HCT116 (cell line): ENCODE measurements at regions not wholly inside any gene's neighbourhood (a gene's known extent, or its start where the extent isn't known, plus 50 kb on each side); places are given as distances from the start of the nearest gene placed in this dataset.

Source experiments
- ATAC-seq: fragments of 200-7000 bp; cut with Tn5 transposase; 2 replicates; pipeline ENCODE4 v1.9.1; 2020; ENCODE audit warnings: mild to moderate bottlenecking, moderate library complexity
- BruUV-seq: library from RNA; stranded (reverse); fragments of 400-500 nt; replicated peaks from 2 replicates; lab custom pipeline; 2021; lab: Mats Ljungman, UMichigan
- CTCF ChIA-PET: fragments of 300-600 bp; sonication (Branson Sonifier 250); formaldehyde crosslinking; loops from one replicate; lab custom pipeline; 2021; ENCODE audit warnings: antibody characterized with exemption; lab: Charles Lee
- POLR2A ChIA-PET: fragments of 300-600, 350-600 bp; sonication (Branson Sonifier 250); formaldehyde crosslinking; loops from one replicate; lab custom pipeline; 2021; ENCODE audit warnings: antibody characterized with exemption; lab: Charles Lee
- RAD21 ChIA-PET, 2 experiments: fragments of 300-600 bp; sonication (Branson Sonifier 250); formaldehyde crosslinking; loops; one replicate each; lab custom pipeline; 2023; ENCODE audit warnings: low total read pairs in 2 of 2; ENCODE audit not compliant: uncharacterized antibody in 2 of 2, unreplicated experiment in 2 of 2, low non-redundant PET in 1 of 2; lab: Charles Lee
- DNase-seq: peaks from one replicate; pipeline ENCODE4 v3.0.0-alpha.2; 2010; ENCODE audit warnings: low read depth, low spot score
- H2AFZ ChIP-seq: fragments of 200-600 bp; shearing (Covaris generic), sonication (generic); 2 replicates; pipeline ENCODE4 v1.6.1; 2017; ENCODE audit warnings: low read depth, mixed run types, mixed read lengths, antibody characterized with exemption, low read length; ENCODE audit not compliant: poor library complexity, severe bottlenecking
- H3K27ac ChIP-seq: 2 replicates; pipeline ENCODE4 v1.5.1; 2012; ENCODE audit warnings: low read depth, low read length
- H3K27me3 ChIP-seq: fragments of 200-600 bp; sonication (generic); 2 replicates; pipeline ENCODE4 v1.6.1; 2016; ENCODE audit warnings: mixed run types, low read length, mixed read lengths; ENCODE audit not compliant: insufficient read depth
- H3K36me3 ChIP-seq, 2 experiments: fragments of 200-500 bp in 1 of 2; fragments of 200-600 bp in 1 of 2; sonication (Bioruptor generic) in 1 of 2; sonication (generic) in 1 of 2; 2 replicates each; pipeline versions ENCODE4 v1.5.1 to v1.6.1; 2014 to 2016; ENCODE audit warnings: low read length in 2 of 2, inconsistent platforms in 1 of 2, mixed read lengths in 1 of 2, mixed run types in 1 of 2; ENCODE audit not compliant: insufficient read depth in 2 of 2, control insufficient read depth in 1 of 2
- H3K4me1 ChIP-seq, 2 experiments: fragments of 200-600 bp in 1 of 2; sonication (generic) in 1 of 2; 2 replicates each; pipeline versions ENCODE4 v1.5.1 to v1.6.1; 2012 to 2017; ENCODE audit warnings: low read length in 2 of 2, inconsistent platforms in 1 of 2, mild to moderate bottlenecking in 1 of 2, mixed read lengths in 1 of 2, mixed run types in 1 of 2, moderate library complexity in 1 of 2; ENCODE audit not compliant: insufficient read depth in 2 of 2, control insufficient read depth in 1 of 2
- H3K4me2 ChIP-seq: fragments of 200-600 bp; sonication (generic); 2 replicates; pipeline ENCODE4 v1.6.1; 2017; ENCODE audit warnings: mixed run types, low read length, mixed read lengths
- H3K4me3 ChIP-seq, 2 experiments: fragments of 200-600 bp in 1 of 2; sonication (generic) in 1 of 2; replicated peaks in 1 of 2; 2 replicates each; pipeline ENCODE4 v1.5.1; 2011 to 2016; ENCODE audit warnings: low read length in 2 of 2, control low read depth in 1 of 2, low read depth in 1 of 2, mild to moderate bottlenecking in 1 of 2, mixed read lengths in 1 of 2, mixed run types in 1 of 2
- H3K79me2 ChIP-seq: fragments of 200-600 bp; sonication (generic); 2 replicates; pipeline ENCODE4 v1.6.1; 2017; ENCODE audit warnings: mild to moderate bottlenecking, mixed run types, low read length, moderate library complexity, mixed read lengths; ENCODE audit not compliant: insufficient read depth
- H3K9ac ChIP-seq: fragments of 200-600 bp; sonication (generic); 2 replicates; pipeline ENCODE4 v1.6.1; 2016; ENCODE audit warnings: low read length, mixed read lengths
- H3K9me2 ChIP-seq: fragments of 200-600 bp; sonication (generic), shearing (Covaris generic); 2 replicates; pipeline ENCODE4 v1.6.1; 2017; ENCODE audit warnings: mixed run types, mild to moderate bottlenecking, moderate library complexity; ENCODE audit not compliant: insufficient read depth
- H3K9me3 ChIP-seq, 2 experiments: fragments of 200-500 bp in 1 of 2; fragments of 200-600 bp in 1 of 2; sonication (Bioruptor generic) in 1 of 2; sonication (generic) in 1 of 2; 2 replicates each; pipeline ENCODE4 v1.6.1; 2014 to 2017; ENCODE audit warnings: low read length in 2 of 2, mixed read lengths in 2 of 2, inconsistent platforms in 1 of 2, low read depth in 1 of 2, mild to moderate bottlenecking in 1 of 2, mixed run types in 1 of 2, moderate library complexity in 1 of 2; ENCODE audit not compliant: control insufficient read depth in 1 of 2, insufficient read depth in 1 of 2
- H4K20me1 ChIP-seq: fragments of 200-600 bp; sonication (generic), shearing (Covaris generic); 2 replicates; pipeline ENCODE4 v1.6.1; 2017; ENCODE audit warnings: mixed run types, mild to moderate bottlenecking, moderate library complexity; ENCODE audit not compliant: insufficient read depth
- CEBPB ChIP-seq: IDR thresholded peaks from 2 replicates; pipeline ENCODE4 v1.6.1; 2012; ENCODE audit warnings: low read depth
- EGR1 ChIP-seq: IDR thresholded peaks from 2 replicates; pipeline ENCODE4 v1.6.1; 2012; ENCODE audit warnings: low read depth
- POLR2A ChIP-seq: IDR thresholded peaks from 2 replicates; pipeline ENCODE4 v1.7.0; 2011; ENCODE audit warnings: borderline replicate concordance; ENCODE audit not compliant: insufficient read depth, insufficient read length; ENCODE audit errors: extremely low read depth
- RAD21 ChIP-seq: IDR thresholded peaks from 2 replicates; pipeline ENCODE4 v1.6.1; 2012; ENCODE audit warnings: low read depth, mild to moderate bottlenecking
- REST ChIP-seq: IDR thresholded peaks from 2 replicates; pipeline ENCODE4 v1.6.1; 2012; ENCODE audit warnings: low read depth
- ZFX ChIP-seq: fragments of 450-650 bp; IDR thresholded peaks from 2 replicates; pipeline ENCODE4 v1.6.1; 2017
- ZNF274 ChIP-seq: fragments of 200-500 bp; sonication (Bioruptor generic); IDR thresholded peaks from 2 replicates; pipeline ENCODE4 v1.6.1; 2014; ENCODE audit warnings: mild to moderate bottlenecking, low read depth, low read length, inconsistent platforms
- intact Hi-C: fragments of 100-400 bp; cut with micrococcal nuclease; formaldehyde crosslinking; loops from 2 replicates; pipeline ENCODE4 v1.10.0; 2022

GRCh38 chr1:239831577-239832355 is 259.9 kb upstream of the FMN2 start:
- H3K4me1 ChIP-seq: no peaks in the 10 kb centered on the region
- H3K27me3 ChIP-seq: no peaks in the 10 kb centered on the region
- no peak overlapping the region for H2AFZ ChIP-seq
- H3K36me3 ChIP-seq: no peaks in the 10 kb centered on the region
- CTCF ChIA-PET: no interaction called here
- H3K4me3 ChIP-seq: no peak overlapping the region
- H3K79me2 ChIP-seq: no peaks in the 10 kb centered on the region
- no peaks in the 10 kb centered on the region for H4K20me1 ChIP-seq
- no peak overlapping the region for H3K4me2 ChIP-seq
- no peak for ATAC-seq
- H3K9me3 ChIP-seq: peaks cover 15 to 27% of the 10 kb centered on the region in 2 experiments; a peak in 2 of 4 replicates
- intact Hi-C loops: no loop called here
- TF ChIP-seq POLR2A (no peak), CEBPB (no peak), ZFX (no peak), RAD21 (no peak), REST (no peak), ZNF274 (no peak), EGR1 (no peak)
- TF ChIP-seq, all 23 proteins: peak for 0
- DNase-seq: no peak
- ChIA-PET POLR2A (no interaction called here), RAD21 (no interaction called here)
- Histone ChIP-seq H3K27ac (no peak overlapping the region), H3K9ac (no peak overlapping the region), H3K9me2 (no peaks in the 10 kb centered on the region)
- no TSS peak for BruUV-seq
